ENCODE measurements at regions not wholly inside any gene's neighbourhood (a gene's known extent, or its start where the extent isn't known, plus 50 kb on each side); places are given as distances from the start of the nearest gene placed in this dataset.

DNA sequence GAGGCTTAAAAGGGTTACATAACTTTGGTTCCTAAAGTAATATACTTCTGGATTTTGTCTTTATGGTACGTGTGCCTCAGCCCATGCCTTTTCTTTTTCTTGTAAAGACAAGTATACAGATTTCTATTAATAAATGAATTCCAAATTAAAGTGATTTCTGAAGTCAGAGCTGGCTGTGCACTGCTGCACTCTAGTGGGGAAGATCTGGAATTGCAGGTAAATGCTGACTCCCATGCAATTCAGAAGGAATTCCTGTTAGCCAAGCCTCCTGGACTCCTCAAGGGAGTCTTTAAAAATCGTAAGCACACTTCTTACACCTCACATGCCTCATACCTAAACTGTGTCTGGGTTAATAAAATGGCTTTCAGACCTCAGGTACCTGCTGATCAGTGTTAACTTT is 118.4 kb upstream of the SLC7A1 start:
- DNase-seq: no peak

- DNase-seq: no peak
Observed at GRCh38 chr13:29711776-29712175, 116.3 kb upstream of the SLC7A1 start.

- no peak for DNase-seq
Observed at GRCh38 chr13:29710511-29710910, 115.0 kb upstream of the SLC7A1 start.

- DNase-seq: no peak
Observed at GRCh38 chr13:29709407-29710069, 114.0 kb upstream of the SLC7A1 start.

- peak; percentile 8 for DNase-seq
Observed at GRCh38 chr13:29707876-29708543, 112.5 kb upstream of the SLC7A1 start.

GRCh38 chr13:29706923-29707322 is 111.4 kb upstream of the SLC7A1 start:
- DNase-seq: no peak

DNA sequence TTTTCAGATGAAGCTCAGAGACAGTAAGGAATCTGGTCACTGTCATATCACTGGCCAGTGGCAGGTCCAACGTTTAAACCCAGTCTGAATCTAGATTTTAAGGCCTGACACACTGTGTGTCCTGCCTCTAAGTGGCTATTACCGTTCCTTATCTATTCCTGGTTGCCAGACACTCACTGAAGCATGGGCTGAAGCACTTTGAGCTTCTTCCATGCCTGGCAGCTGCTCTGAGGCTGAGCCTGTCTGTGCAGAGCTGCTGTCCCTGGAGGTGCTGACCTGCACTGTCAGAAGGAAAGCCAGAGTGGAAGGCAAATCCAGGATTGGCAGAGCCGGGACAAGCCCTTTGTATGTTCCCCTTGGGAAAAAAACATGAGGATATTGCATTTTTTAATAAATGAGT is 109.2 kb upstream of the SLC7A1 start:
- DNase-seq: no peak

DNA sequence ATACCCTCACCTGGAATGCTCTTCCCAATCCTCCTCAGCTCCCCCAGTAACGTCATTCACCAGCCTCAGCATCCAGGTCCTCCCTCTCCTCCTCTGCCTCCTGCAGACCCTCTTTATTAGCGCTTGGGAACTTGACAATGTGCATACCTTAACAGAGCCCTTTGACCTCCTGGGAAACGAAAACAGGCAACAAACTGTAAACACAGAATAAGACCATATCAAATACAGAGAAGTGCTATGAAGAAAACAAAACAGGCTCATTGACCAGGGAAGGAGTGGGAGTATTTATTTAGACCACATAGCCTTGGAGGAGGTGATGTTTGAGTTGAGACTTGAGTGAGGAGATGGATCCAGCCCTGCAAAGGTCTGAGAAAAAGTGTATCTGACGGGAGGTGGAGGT is 107.9 kb upstream of the SLC7A1 start:
- no peak for DNase-seq

- DNase-seq: no peak
Observed at GRCh38 chr13:29702912-29703351, 107.4 kb upstream of the SLC7A1 start.

DNA sequence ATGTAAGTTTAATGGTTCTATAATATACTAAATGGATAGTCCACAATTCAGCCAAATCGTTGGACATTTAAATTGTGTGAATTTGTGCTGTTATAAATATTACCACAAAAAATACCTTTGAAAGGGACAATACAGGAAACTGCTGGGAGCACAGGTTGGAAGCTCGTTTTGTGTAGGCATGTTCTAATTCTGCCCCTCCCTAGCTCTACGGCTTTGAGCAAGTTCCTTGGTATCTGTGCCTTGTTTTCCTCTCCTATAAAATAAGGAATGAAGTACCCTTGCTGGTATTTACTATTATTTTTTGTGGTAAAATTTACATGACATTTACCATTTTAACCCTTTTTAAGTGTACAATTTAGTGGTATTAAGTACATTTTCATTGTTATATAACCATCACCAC is 102.6 kb upstream of the SLC7A1 start:
- no peak for DNase-seq

- no peak for DNase-seq
Observed at GRCh38 chr13:29696606-29697005, 101.1 kb upstream of the SLC7A1 start.

- no peak for DNase-seq
Observed at GRCh38 chr13:29693275-29693945, 97.9 kb upstream of the SLC7A1 start.

DNA sequence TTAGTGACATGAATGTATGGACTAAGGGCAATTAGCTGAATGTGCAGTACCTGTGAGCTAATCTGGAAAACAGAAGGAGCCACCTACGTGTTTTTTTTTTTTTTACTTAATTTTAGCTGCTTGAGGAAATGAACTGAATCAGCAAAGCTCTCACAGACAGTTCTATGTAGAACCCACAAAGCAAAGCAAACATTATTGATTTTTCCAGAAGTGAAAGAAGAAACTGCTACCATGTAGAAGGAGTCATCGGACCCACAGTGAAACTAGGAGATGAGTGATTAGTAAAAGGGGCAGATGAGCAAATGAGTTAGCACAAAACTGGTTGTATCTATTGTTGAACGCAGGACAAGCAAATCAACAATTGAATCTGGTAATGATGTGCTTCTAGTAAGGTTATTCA is 94.1 kb upstream of the SLC7A1 start:
- no peak for DNase-seq

DNA sequence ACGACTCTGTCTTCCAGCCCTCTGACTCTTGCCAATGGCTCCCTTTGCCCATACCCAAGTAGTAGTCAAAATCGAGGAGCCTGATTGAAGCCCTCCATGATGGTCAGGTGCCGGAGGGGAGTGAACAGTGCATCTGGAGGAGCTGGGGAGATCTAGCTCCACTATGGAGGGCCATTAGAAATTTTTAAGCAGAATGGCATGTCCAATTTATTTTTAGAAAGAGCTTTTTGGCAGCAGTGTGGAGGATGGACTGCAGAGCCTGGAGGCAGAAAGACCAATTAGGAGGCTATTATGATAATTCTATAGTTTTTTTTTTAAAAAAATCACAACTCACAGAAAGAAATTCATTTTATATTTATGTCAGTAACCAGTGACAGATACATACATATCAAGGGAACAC is 92.7 kb upstream of the SLC7A1 start:
- no peak for DNase-seq

DNA sequence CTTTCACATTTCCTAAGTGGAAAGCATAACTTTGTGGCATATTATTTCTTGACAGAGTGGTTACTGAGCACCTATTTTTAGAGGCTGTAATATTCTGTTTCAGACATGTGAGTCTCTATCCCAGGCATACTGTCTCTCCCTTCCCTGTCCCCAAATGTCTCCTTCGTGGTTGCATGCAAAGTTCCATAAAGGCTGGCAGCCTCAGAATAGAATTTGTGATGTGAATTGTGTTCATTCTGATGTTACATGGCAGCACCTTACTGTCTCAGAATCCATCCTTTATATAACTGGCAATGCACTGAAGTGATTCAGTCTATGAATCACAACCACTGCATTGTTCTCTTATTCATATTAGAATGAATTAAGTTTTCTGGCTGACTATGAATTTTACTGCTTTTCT is 89.0 kb upstream of the SLC7A1 start:
- DNase-seq: no peak

- DNase-seq: no peak
Observed at GRCh38 chr13:29683041-29683440, 87.6 kb upstream of the SLC7A1 start.

DNA sequence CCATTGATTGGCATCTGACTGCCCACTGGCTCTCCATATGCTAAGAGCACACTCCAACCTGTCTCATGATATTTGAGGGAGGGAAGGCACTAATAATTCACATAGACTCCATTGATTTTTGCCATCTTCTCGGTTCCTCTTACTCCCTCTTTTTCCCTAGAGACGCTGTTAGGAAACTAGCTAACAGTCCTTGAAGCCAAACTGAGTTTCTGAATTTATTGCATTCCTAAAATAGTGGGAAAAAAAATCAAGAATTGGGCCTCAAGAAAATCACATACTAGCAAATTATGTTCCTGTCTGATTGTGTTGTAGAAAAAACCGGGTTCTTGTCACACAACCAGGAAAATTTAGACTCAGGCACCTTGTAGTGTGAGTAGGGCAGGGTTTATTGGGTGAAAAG is 86.4 kb upstream of the SLC7A1 start:
- DNase-seq: no peak

DNA sequence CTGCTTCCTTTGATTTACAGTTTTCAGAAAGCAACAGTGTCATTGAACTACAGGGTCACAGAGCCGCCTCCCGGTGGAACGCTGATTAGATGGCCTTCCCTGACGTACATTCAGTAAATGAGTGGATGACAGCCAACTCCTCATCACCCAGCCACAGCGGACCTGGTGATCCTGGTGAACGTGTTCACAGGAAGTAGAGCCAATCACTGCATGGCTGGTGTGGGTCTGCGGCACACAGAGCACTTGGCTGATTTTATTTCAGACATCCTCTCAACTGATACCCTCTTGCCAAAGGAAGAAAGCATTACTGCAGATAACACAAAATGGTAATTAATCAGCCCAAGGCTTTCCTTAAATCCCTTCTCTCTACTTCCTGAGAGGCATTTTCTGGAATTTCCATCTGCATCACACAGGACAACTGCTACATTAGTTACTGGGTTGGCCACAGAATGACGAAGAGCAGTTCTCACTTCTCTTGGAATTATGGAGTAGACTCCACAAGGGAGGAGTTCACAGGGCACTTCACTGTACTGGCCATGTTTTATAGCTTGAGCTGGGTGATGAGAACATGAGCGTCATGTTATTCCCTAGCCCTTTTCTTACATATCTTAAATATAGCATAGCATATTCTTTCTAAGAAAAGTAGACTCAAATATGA is 84.0 kb upstream of the SLC7A1 start:
- no peak for DNase-seq

DNA sequence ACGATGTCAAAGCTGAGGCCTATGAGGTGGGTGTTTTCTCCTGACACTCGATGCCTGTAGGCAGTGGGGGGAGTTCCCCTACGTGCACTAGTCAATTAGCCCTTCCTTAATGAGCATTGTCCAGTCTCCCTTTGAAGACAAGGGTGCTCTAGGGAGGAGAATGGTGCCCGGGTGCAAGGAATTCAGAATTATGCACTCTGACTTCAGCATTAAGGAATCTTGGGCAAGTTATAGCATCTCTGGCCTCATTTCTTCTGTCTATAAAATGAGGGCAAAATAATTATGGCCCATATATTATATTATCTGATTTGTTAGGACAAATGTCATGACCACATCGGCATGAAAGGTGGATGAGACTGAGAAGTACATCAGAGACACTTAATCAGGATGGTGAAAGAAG is 82.1 kb upstream of the SLC7A1 start:
- DNase-seq: no peak

DNA sequence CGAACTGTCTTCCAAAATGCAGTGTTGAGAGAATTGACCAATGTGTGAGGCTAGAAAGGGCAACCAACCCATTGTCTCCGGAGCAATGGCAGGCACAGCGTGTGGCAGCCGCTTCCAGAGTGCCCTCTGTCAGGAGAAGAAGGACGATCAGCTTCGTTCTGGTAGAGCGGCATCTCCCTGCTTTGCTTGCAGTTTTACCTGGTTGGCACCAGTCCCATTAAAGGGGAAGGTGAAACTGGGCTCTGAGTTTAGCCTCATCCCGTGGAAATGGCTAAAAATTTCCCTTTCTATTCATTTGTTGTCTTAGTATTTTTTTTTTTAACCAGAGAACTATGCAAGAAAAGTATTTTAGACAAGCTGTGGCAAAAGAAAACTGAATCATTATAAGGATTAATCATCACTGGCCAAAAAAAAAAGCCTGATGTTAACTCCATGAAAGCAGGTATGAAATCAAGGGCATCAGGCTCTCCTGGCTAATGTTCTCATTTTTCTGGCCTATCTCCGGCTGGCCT is 81.5 kb upstream of the SLC7A1 start:
- DNase-seq: no peak

DNA sequence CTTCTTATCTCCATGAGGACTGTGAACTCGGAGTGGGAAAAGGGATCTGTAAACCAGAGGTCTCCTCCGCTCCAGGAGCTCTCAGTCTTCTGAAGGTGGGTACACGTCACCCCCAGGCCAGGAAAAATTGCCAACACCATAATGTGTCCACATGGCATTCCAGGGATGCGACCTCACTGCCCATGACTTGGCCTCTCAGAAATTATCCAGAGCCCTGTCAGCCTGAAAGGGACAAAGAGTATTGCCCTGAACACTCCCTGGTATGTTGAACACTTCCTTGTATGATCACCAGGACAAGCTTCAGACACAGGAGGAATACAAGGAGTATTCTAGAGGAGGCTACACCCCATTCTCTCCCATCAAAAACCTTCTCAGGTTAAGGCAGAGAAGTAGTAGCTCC is 81.0 kb upstream of the SLC7A1 start:
- no peak for DNase-seq

DNA sequence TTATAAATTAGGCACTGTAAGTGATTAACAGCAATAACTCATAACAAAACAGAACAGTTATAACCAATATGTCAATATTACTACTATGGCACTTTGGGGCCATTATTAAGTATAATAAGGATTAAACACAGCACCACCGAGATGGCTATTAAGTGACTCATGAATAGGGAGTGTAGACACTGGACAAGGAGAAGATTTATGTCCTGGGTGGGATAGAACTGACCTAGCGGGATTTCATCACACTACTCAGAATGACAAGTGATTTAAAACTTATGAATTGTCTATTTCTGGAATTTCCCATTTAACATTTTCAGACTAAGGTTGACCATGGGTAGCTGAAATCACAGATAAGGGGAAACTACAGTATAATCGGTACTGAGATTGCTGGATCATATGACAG is 79.0 kb upstream of the SLC7A1 start:
- DNase-seq: no peak

- DNase-seq: peak; percentile 65
Observed at GRCh38 chr13:29664591-29664990, 69.1 kb upstream of the SLC7A1 start.
